ENCODE measurements at regions not wholly inside any gene's neighbourhood (a gene's known extent, or its start where the extent isn't known, plus 50 kb on each side); places are given as distances from the start of the nearest gene placed in this dataset.

DNA sequence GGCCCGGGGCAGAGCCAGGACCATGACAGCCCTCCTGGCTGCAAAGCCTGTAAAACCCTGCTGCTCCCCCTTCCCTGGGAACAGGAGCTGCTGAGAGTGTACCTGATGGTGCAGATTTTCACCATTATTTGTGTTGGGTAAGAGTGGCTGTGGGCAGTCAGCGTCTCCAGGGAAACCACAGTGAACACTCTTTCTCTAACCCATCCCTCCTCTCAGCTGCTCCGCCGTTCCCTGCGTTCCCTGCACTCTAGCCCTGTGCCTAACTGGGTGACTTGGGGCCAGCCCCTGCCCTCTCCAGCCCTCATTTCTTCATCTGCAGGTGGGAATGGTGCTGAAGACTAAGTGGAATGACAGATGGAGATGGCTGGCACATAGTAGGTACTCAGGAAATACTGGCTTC is 75.9 kb upstream of the PCBD1 start:
- WGBS (ENCODE audit: insufficient coverage, low coverage, low lambda C conversion rate, missing lambda C conversion rate), result 60% methylated on average over 2 of the region's 5 CpGs
- no peaks in the 10 kb centered on the region for H3K4me1 ChIP-seq
- intact Hi-C loops (cut with DNase I), result no loop called here

GRCh38 chr10:70964881-70965280 is 76.5 kb upstream of the PCBD1 start:
- no peak for TF ChIP-seq POLR2A (IDR thresholded peaks at IDR 0.05)
- TF ChIP-seq CTCF (IDR thresholded peaks at IDR 0.05), result no peak
- intact Hi-C loops (cut with DNase I), result no loop called here
- WGBS (ENCODE audit: insufficient coverage, low coverage, low lambda C conversion rate, missing lambda C conversion rate), result 64% methylated on average over 8 of the region's 8 CpGs
- Histone ChIP-seq H3K9me3 (no peaks in the 10 kb centered on the region), H3K4me3 (no peak overlapping the region), H3K36me3 (no peaks in the 10 kb centered on the region), H3K27me3 (no peaks in the 10 kb centered on the region), H3K4me1 (no peaks in the 10 kb centered on the region), H3K27ac (no peak overlapping the region)
- DNase-seq, result no peak
- no peak for ATAC-seq

More for the DNA sequence above, 75.9 kb upstream of the PCBD1 start:
- Histone ChIP-seq H3K27me3 (no peaks in the 10 kb centered on the region), H3K4me3 (no peak overlapping the region), H3K36me3 (no peaks in the 10 kb centered on the region), H3K9me3 (no peaks in the 10 kb centered on the region), H3K27ac (no peak overlapping the region)
- ATAC-seq (no peak), DNase-seq (no peak)
- TF ChIP-seq CTCF (IDR thresholded peaks at IDR 0.05), result no peak
- TF ChIP-seq POLR2A (IDR thresholded peaks at IDR 0.05), result no peak

- no peaks in the 10 kb centered on the region for H3K4me1 ChIP-seq
- intact Hi-C loops (cut with DNase I), result no loop called here
- no peaks in the 10 kb centered on the region for H3K9me3 ChIP-seq
- H3K27me3 ChIP-seq, result no peaks in the 10 kb centered on the region
- no peak overlapping the region for H3K27ac ChIP-seq
- DNase-seq, result no peak
- H3K36me3 ChIP-seq, result no peaks in the 10 kb centered on the region
- TF ChIP-seq CTCF (IDR thresholded peaks at IDR 0.05) (no peak), POLR2A (IDR thresholded peaks at IDR 0.05) (no peak)
- 68% methylated on average over 4 of the region's 8 CpGs for WGBS (ENCODE audit: insufficient coverage, low coverage, low lambda C conversion rate, missing lambda C conversion rate)
- no peak for ATAC-seq
- H3K4me3 ChIP-seq, result no peak overlapping the region
Measured at GRCh38 chr10:70965566-70965965, 77.2 kb upstream of the PCBD1 start.

GRCh38 chr10:70966646-70967553 is 78.5 kb upstream of the PCBD1 start:
- Histone ChIP-seq H3K9me3 (no peaks in the 10 kb centered on the region), H3K36me3 (no peaks in the 10 kb centered on the region), H3K4me1 (no peaks in the 10 kb centered on the region), H3K27me3 (no peaks in the 10 kb centered on the region), H3K4me3 (no peak overlapping the region), H3K27ac (no peak overlapping the region)
- TF ChIP-seq POLR2A (IDR thresholded peaks at IDR 0.05) (no peak), CTCF (IDR thresholded peaks at IDR 0.05) (no peak)
- DNase-seq (no peak), ATAC-seq (no peak)
- intact Hi-C loops (cut with DNase I), result no loop called here
- WGBS (ENCODE audit: insufficient coverage, low coverage, low lambda C conversion rate, missing lambda C conversion rate), result 62% methylated on average over 9 of the region's 11 CpGs

Measured in right lobe of liver (tissue), 6 donors.